OCI-LY1 (cell line): ENCODE measurements at regions not wholly inside any gene's neighbourhood (a gene's known extent, or its start where the extent isn't known, plus 50 kb on each side); places are given as distances from the start of the nearest gene placed in this dataset.

Source experiments
- EZH2 ChIP-seq: fragments of 200-600 bp; sonication (generic), shearing (Covaris generic); IDR thresholded peaks from 2 replicates; pipeline ENCODE4 v1.8.0; 2017; ENCODE audit warnings: borderline replicate concordance, mixed run types, mild to moderate bottlenecking, antibody characterized with exemption, low read length, moderate library complexity, mixed read lengths
- TF ChIP-seq, protein P1 (sequence below): fragments of 200-600 bp; sonication (generic), shearing (Covaris generic); IDR thresholded peaks from 2 replicates; pipeline ENCODE4 v1.5.1; 2017; ENCODE audit warnings: mild to moderate bottlenecking, antibody characterized with exemption, low read length, moderate library complexity, mixed read lengths

DNA sequence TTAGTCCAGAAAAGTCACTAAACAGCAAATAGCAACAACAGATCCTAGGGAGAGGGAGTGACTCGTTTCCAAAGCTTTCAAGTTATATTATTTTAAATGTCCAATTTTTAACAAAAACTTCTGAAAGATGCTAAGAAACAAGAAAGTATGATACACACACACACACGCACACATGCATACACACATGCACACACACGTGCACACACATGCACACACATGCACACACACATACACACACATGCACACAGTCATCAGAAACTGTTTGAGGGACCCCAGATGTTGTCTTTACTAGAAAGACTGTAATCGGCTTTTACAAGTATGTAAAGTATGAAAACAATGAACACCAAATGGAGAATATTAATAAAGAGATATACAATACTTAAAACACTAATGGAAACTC, 825.4 kb downstream of the UQCRFS1 start:
- TF ChIP-seq EZH2 = no peak
- TF ChIP-seq, protein P1, sequence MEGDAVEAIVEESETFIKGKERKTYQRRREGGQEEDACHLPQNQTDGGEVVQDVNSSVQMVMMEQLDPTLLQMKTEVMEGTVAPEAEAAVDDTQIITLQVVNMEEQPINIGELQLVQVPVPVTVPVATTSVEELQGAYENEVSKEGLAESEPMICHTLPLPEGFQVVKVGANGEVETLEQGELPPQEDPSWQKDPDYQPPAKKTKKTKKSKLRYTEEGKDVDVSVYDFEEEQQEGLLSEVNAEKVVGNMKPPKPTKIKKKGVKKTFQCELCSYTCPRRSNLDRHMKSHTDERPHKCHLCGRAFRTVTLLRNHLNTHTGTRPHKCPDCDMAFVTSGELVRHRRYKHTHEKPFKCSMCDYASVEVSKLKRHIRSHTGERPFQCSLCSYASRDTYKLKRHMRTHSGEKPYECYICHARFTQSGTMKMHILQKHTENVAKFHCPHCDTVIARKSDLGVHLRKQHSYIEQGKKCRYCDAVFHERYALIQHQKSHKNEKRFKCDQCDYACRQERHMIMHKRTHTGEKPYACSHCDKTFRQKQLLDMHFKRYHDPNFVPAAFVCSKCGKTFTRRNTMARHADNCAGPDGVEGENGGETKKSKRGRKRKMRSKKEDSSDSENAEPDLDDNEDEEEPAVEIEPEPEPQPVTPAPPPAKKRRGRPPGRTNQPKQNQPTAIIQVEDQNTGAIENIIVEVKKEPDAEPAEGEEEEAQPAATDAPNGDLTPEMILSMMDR = no peak
